ENCODE measurements at regions not wholly inside any gene's neighbourhood (a gene's known extent, or its start where the extent isn't known, plus 50 kb on each side); places are given as distances from the start of the nearest gene placed in this dataset.
A peak's percentile ranks its signal among the peaks of the same experiment; 100 is the strongest.

DNA sequence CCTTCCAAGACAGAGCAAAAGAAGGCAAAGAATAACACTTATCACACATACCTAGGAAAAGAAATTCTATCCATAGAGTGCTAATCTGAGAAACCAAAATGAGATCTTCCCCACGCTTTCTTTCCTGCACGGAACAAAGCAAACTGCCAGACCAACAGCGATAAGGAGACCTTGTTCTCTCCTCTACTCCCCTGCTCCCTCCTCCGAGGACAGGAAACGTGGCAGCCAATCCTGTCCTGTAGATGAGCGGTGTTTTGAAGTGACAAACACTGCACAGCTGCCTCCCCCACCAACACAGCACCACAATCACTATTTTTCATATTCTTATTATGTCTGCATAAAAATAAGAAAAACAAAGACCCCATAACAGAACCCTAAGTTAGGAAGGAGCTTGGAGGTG, 113.9 kb upstream of the IRS2 start:
- no peak overlapping the region for H4K91ac ChIP-seq (replicated peaks; ENCODE audit: insufficient read length, low read length)
- H2BK120ac ChIP-seq (replicated peaks; ENCODE audit: low read depth, low read length), result no peak overlapping the region
- H3K23ac ChIP-seq (ENCODE audit: insufficient read length), result no peak overlapping the region
- peak overlapping the region; percentile 19 to 53; a peak in 2 of 4 replicates for H3K4me2 ChIP-seq (ENCODE audit: insufficient read depth in 1 of 2, low read depth in 2 of 2, low read length in 2 of 2)
- H3K9ac ChIP-seq (replicated peaks in 1 of 4; ENCODE audit: extremely low read depth in 1 of 4, low read depth in 3 of 4, low read length in 3 of 4), result no peak overlapping the region; a peak in 1 of 7 replicates
- H3K14ac ChIP-seq (ENCODE audit: insufficient read length), result no peak overlapping the region
- H2BK15ac ChIP-seq (ENCODE audit: low read length), result no peak overlapping the region; the same call in 1 of the 2 replicates
- peaks cover 0 to 3% (median 0%) of the 10 kb centered on the region in 4 experiments; a peak in 1 of 7 replicates for H3K4me1 ChIP-seq (replicated peaks in 1 of 4; ENCODE audit: control insufficient read depth in 3 of 4, insufficient read depth in 4 of 4, low read length in 3 of 4)
- H3K18ac ChIP-seq (ENCODE audit: extremely low read depth, low read length), result no peak overlapping the region
- no peak overlapping the region for H4K8ac ChIP-seq (ENCODE audit: extremely low read depth, insufficient read depth, low read length)
- TF ChIP-seq GTF2F1 (IDR thresholded peaks at IDR 0.05; ENCODE audit: borderline replicate concordance, low read depth, low read length), result no peak
- WGBS, 2 experiments (ENCODE audit: extremely low coverage in 1 of 2, insufficient coverage in 1 of 2, insufficient read length in 1 of 2, insufficient replicate concordance in 2 of 2, low coverage in 1 of 2, low lambda C conversion rate in 2 of 2, missing lambda C conversion rate in 1 of 2), result 62% methylated on average over 6 of the region's 6 CpGs; no CpG with 5 or more reads in 1 of the 2 experiments
- H2BK5ac ChIP-seq (ENCODE audit: low read depth, low read length), result no peak overlapping the region
- H2BK20ac ChIP-seq (ENCODE audit: low read length), result no peak overlapping the region
- POLR2A ChIA-PET (ENCODE audit: partially characterized antibody), result no interaction called here
- no peak overlapping the region for H3K4ac ChIP-seq (replicated peaks; ENCODE audit: insufficient read length, low read depth, low read length)
- H3K79me1 ChIP-seq (ENCODE audit: low read depth, low read length), result no peaks in the 10 kb centered on the region
- no peaks in the 10 kb centered on the region for H3K27me3 ChIP-seq (replicated peaks in 1 of 4; ENCODE audit: control insufficient read depth in 3 of 4, extremely low read depth in 1 of 4, insufficient read depth in 3 of 4, low read length in 3 of 4)
- FAIRE-seq (no peak), DNase-seq (ENCODE audit: low read depth in 1 of 2, low spot score in 2 of 2) (no peak)
- no peak overlapping the region for H2AK5ac ChIP-seq (ENCODE audit: low read depth, low read length)
- H2BK12ac ChIP-seq (ENCODE audit: low read depth, low read length), result no peak overlapping the region
- no peaks in the 10 kb centered on the region for H3K79me2 ChIP-seq (ENCODE audit: control insufficient read depth in 1 of 2, insufficient read depth in 2 of 2, low read length in 2 of 2)
- no peak overlapping the region for H3K27ac ChIP-seq (ENCODE audit: low read depth, low read length)
- H3K36me3 ChIP-seq (ENCODE audit: control insufficient read depth in 2 of 4, insufficient read depth in 4 of 4, low read length in 3 of 4), result no peaks in the 10 kb centered on the region
- peak overlapping the region in 1 of 4 experiments; percentile 10; a peak in 2 of 8 replicates for H3K4me3 ChIP-seq (ENCODE audit: extremely low read depth in 1 of 4, insufficient read depth in 2 of 4, low read depth in 3 of 4, low read length in 4 of 4)
- H3K23me2 ChIP-seq (ENCODE audit: low read depth, low read length), result no peaks in the 10 kb centered on the region
- H4K20me1 ChIP-seq (replicated peaks in 1 of 2; ENCODE audit: control insufficient read depth in 1 of 2, insufficient read depth in 2 of 2, low read length in 2 of 2), result no peaks in the 10 kb centered on the region
- peak overlapping the region; percentile 34; the same call in 1 of the 2 replicates for H2AFZ ChIP-seq (ENCODE audit: low read length)
- H3K9me3 ChIP-seq (ENCODE audit: insufficient read depth in 2 of 2, low read depth in 1 of 2, low read length in 1 of 2), result peaks cover 0 to 3% of the 10 kb centered on the region in 2 experiments; a peak in 1 of 4 replicates
- H4K5ac ChIP-seq (ENCODE audit: insufficient read length, low read depth, low read length), result no peak overlapping the region
- H3K56ac ChIP-seq (replicated peaks; ENCODE audit: insufficient read length, low read depth, low read length), result no peak overlapping the region
- CTCF ChIA-PET (ENCODE audit: partially characterized antibody), result interaction anchor here (0.8 to 1.6 kb wide), 2 partner anchors 61 to 206 kb away, joined by 3 to 5 read pairs; no protein-coding TSS in a partner anchor

Data from H1 (cell line).